Loucy (cell line): ENCODE measurements at regions not wholly inside any gene's neighbourhood (a gene's known extent, or its start where the extent isn't known, plus 50 kb on each side); places are given as distances from the start of the nearest gene placed in this dataset.

Experiments used
- CTCF ChIP-seq: fragments of 200-600 bp; sonication (generic); conservative IDR thresholded peaks from 2 replicates; pipeline ENCODE4 v1.5.1; 2014; ENCODE audit warnings: mild to moderate bottlenecking, antibody characterized with exemption, low read length
- EZH2phosphoT487 ChIP-seq: fragments of 200-600 bp; IDR thresholded peaks from 2 replicates; pipeline ENCODE4 v1.6.1; 2018; ENCODE audit warnings: antibody characterized with exemption, mild to moderate bottlenecking, moderate library complexity, borderline replicate concordance

GRCh38 chr2:236795169-236795860 lies 225.7 kb downstream of the ACKR3 start:
- TF ChIP-seq CTCF (no peak), EZH2phosphoT487 (no peak)
